Neutrophil (primary cell): ENCODE measurements at regions not wholly inside any gene's neighbourhood (a gene's known extent, or its start where the extent isn't known, plus 50 kb on each side); places are given as distances from the start of the nearest gene placed in this dataset.

Experiments
- H3K27ac ChIP-seq: fragments of 200-600 bp; sonication (generic); 2 replicates; pipeline ENCODE4 v1.5.1; 2016; ENCODE audit warnings: mild to moderate bottlenecking, moderate library complexity
- H3K27me3 ChIP-seq: fragments of 200-600 bp; sonication (generic); 2 replicates; pipeline ENCODE4 v1.6.0; 2016; ENCODE audit warnings: mild to moderate bottlenecking
- H3K36me3 ChIP-seq: fragments of 200-600 bp; sonication (generic); 2 replicates; pipeline ENCODE4 v1.5.1; 2017
- H3K4me1 ChIP-seq, 2 experiments: fragments of 200-600 bp in 1 of 2; sonication (generic) in 1 of 2; 1 replicate in 1 of 2; 2 replicates in 1 of 2; pipeline versions ENCODE4 v1.5.1 to v1.6.1; 2013 to 2016; ENCODE audit warnings: low read depth in 1 of 2, low read length in 1 of 2, mild to moderate bottlenecking in 1 of 2, moderate library complexity in 1 of 2; ENCODE audit not compliant: control insufficient read depth in 1 of 2, insufficient read depth in 1 of 2
- H3K4me3 ChIP-seq, 2 experiments: fragments of 200-600 bp in 1 of 2; sonication (generic) in 1 of 2; 1 replicate in 1 of 2; 2 replicates in 1 of 2; pipeline ENCODE4 v1.5.1; 2013 to 2016; ENCODE audit warnings: low read depth in 1 of 2, low read length in 1 of 2, mild to moderate bottlenecking in 1 of 2, moderate library complexity in 1 of 2
- H3K9me3 ChIP-seq: fragments of 200-600 bp; sonication (generic); 2 replicates; pipeline ENCODE4 v1.5.1; 2016
- CTCF ChIP-seq: fragments of 200-600 bp; sonication (generic); IDR thresholded peaks from 2 replicates; pipeline ENCODE4 v1.5.1; 2016; ENCODE audit warnings: antibody characterized with exemption

- H3K9me3 ChIP-seq = no peaks in the 10 kb centered on the region
- H3K36me3 ChIP-seq = no peaks in the 10 kb centered on the region
- H3K4me1 ChIP-seq = no peaks in the 10 kb centered on the region
- H3K27me3 ChIP-seq = no peaks in the 10 kb centered on the region
- H3K27ac ChIP-seq = no peak overlapping the region
- no peak for TF ChIP-seq CTCF
- H3K4me3 ChIP-seq = no peak overlapping the region
These were observed 146.9 kb downstream of the TDRD15 start for GRCh38 chr2:21270708-21271122.

- Histone ChIP-seq H3K4me1 (no peaks in the 10 kb centered on the region), H3K27ac (no peak overlapping the region), H3K4me3 (no peak overlapping the region), H3K27me3 (no peaks in the 10 kb centered on the region), H3K36me3 (no peaks in the 10 kb centered on the region), H3K9me3 (no peaks in the 10 kb centered on the region)
- no peak for TF ChIP-seq CTCF
These were observed 152.4 kb downstream of the TDRD15 start for GRCh38 chr2:21276163-21276562.

- TF ChIP-seq CTCF = no peak
- Histone ChIP-seq H3K36me3 (no peaks in the 10 kb centered on the region), H3K9me3 (no peaks in the 10 kb centered on the region), H3K27ac (no peak overlapping the region), H3K27me3 (no peaks in the 10 kb centered on the region), H3K4me3 (no peak overlapping the region), H3K4me1 (no peaks in the 10 kb centered on the region)
These were observed 153.6 kb downstream of the TDRD15 start for GRCh38 chr2:21277068-21278056.

- H3K4me1 ChIP-seq = no peaks in the 10 kb centered on the region
- no peaks in the 10 kb centered on the region for H3K27me3 ChIP-seq
- no peak overlapping the region for H3K27ac ChIP-seq
- no peak for TF ChIP-seq CTCF
- H3K9me3 ChIP-seq = no peaks in the 10 kb centered on the region
- no peak overlapping the region for H3K4me3 ChIP-seq
- no peaks in the 10 kb centered on the region for H3K36me3 ChIP-seq
These were observed 155.8 kb downstream of the TDRD15 start for GRCh38 chr2:21279525-21279924.

GRCh38 chr2:21280793-21281192 lies 157.0 kb downstream of the TDRD15 start:
- Histone ChIP-seq H3K27ac (no peak overlapping the region), H3K9me3 (no peaks in the 10 kb centered on the region), H3K4me3 (no peak overlapping the region), H3K4me1 (no peaks in the 10 kb centered on the region), H3K27me3 (no peaks in the 10 kb centered on the region), H3K36me3 (no peaks in the 10 kb centered on the region)
- no peak for TF ChIP-seq CTCF
